PFSK-1 (cell line): ENCODE measurements at regions not wholly inside any gene's neighbourhood (a gene's known extent, or its start where the extent isn't known, plus 50 kb on each side); places are given as distances from the start of the nearest gene placed in this dataset.

Experiments used
- FOXP2 ChIP-seq: optimal IDR thresholded peaks from 2 replicates; pipeline ENCODE3; 2011; ENCODE audit warnings: borderline replicate concordance, control low read depth, inconsistent platforms; ENCODE audit not compliant: insufficient read depth; ENCODE audit errors: extremely low read length, extremely low read depth
- POLR2AphosphoS5 ChIP-seq: IDR thresholded peaks from 2 replicates; pipeline ENCODE4 v1.6.1; 2012; ENCODE audit warnings: low read depth, mild to moderate bottlenecking, control low read depth, low read length, moderate library complexity
- REST ChIP-seq, 2 experiments: IDR thresholded peaks; 2 replicates each; pipeline versions ENCODE4 v1.6.1 to v1.8.0; 2011 to 2012; ENCODE audit warnings: low read depth in 2 of 2, low read length in 2 of 2, control low read depth in 1 of 2, inconsistent platforms in 1 of 2, mild to moderate bottlenecking in 1 of 2, moderate library complexity in 1 of 2; ENCODE audit not compliant: insufficient read depth in 1 of 2
- SIN3A ChIP-seq: IDR thresholded peaks from 2 replicates; pipeline ENCODE4 v1.6.1; 2012; ENCODE audit warnings: mild to moderate bottlenecking, low read length, moderate library complexity, borderline replicate concordance; ENCODE audit not compliant: insufficient read depth
- TAF1 ChIP-seq: IDR thresholded peaks from 2 replicates; pipeline ENCODE4 v1.6.1; 2012; ENCODE audit warnings: low read length, control low read depth, borderline replicate concordance; ENCODE audit not compliant: insufficient read depth

GRCh38 chr7:106735637-106736036 is 74.7 kb upstream of the CCDC71L start:
- TF ChIP-seq POLR2AphosphoS5 (no peak), FOXP2 (no peak), SIN3A (no peak), TAF1 (no peak), REST (IDR thresholded peaks at IDR 0.05; ENCODE audit: insufficient read depth in 1 of 2, low read depth in 2 of 2, low read length in 2 of 2) (no peak)

GRCh38 chr7:106736123-106736507 is 75.2 kb upstream of the CCDC71L start:
- TF ChIP-seq POLR2AphosphoS5 (no peak), SIN3A (no peak), REST (IDR thresholded peaks at IDR 0.05; ENCODE audit: insufficient read depth in 1 of 2, low read depth in 2 of 2, low read length in 2 of 2) (no peak), FOXP2 (no peak), TAF1 (no peak)

GRCh38 chr7:106736508-106737201 is 75.7 kb upstream of the CCDC71L start:
- no peak for TF ChIP-seq SIN3A
- no peak for TF ChIP-seq FOXP2
- TF ChIP-seq REST (IDR thresholded peaks at IDR 0.05; ENCODE audit: insufficient read depth in 1 of 2, low read depth in 2 of 2, low read length in 2 of 2): no peak

GRCh38 chr7:106737202-106737562 is 76.2 kb upstream of the CCDC71L start:
- no peak for TF ChIP-seq FOXP2
- no peak for TF ChIP-seq TAF1
- no peak for TF ChIP-seq REST (IDR thresholded peaks at IDR 0.05; ENCODE audit: insufficient read depth in 1 of 2, low read depth in 2 of 2, low read length in 2 of 2)

- no peak for TF ChIP-seq POLR2AphosphoS5
- TF ChIP-seq SIN3A: no peak
- TF ChIP-seq FOXP2: no peak
- TF ChIP-seq TAF1: no peak
- TF ChIP-seq REST (IDR thresholded peaks at IDR 0.05; ENCODE audit: insufficient read depth in 1 of 2, low read depth in 2 of 2, low read length in 2 of 2): no peak
Observed at GRCh38 chr7:106740806-106741205, 79.8 kb upstream of the CCDC71L start.
